B cell (primary cell): ENCODE measurements at regions not wholly inside any gene's neighbourhood (a gene's known extent, or its start where the extent isn't known, plus 50 kb on each side); places are given as distances from the start of the nearest gene placed in this dataset.

Source experiments
- ATAC-seq: fragments of 200-7000 bp; cut with Tn5 transposase; one replicate; pipeline ENCODE4 v1.10.0; 2021; ENCODE audit warnings: low read depth, mild to moderate bottlenecking, moderate number of reproducible peaks, moderate library complexity
- CTCF ChIA-PET: fragments of 350-600 bp; sonication (Branson Sonifier 250); formaldehyde crosslinking; loops from one replicate; lab custom pipeline; 2021; ENCODE audit warnings: antibody characterized with exemption, inconsistent platforms; lab: Charles Lee
- POLR2A ChIA-PET: fragments of 350-600 bp; sonication (Branson Sonifier 250); formaldehyde crosslinking; loops from one replicate; lab custom pipeline; 2021; ENCODE audit warnings: antibody characterized with exemption; lab: Charles Lee
- DNase-seq: peaks from one replicate; pipeline ENCODE4 v3.0.0; 2013
- H2AFZ ChIP-seq: 2 replicates; pipeline ENCODE4 v1.6.1; 2012; ENCODE audit warnings: mild to moderate bottlenecking, low read depth, low read length; ENCODE audit not compliant: insufficient read depth, poor library complexity, severe bottlenecking
- H3K27ac ChIP-seq, 2 donors: 1 replicate in 1 of 2; 2 replicates in 1 of 2; pipeline ENCODE4 v1.5.1; 2012 to 2013; ENCODE audit warnings: low read length in 2 of 2, mild to moderate bottlenecking in 2 of 2, moderate library complexity in 1 of 2
- H3K27me3 ChIP-seq, 4 experiments: fragments of 200-600 bp in 1 of 4; sonication (generic) in 1 of 4; replicated peaks in 1 of 4; 1 replicate in 2 of 4; 2 replicates in 2 of 4; pipeline versions ENCODE4 v1.6.1 to v1.7.0; 2013 to 2016; ENCODE audit warnings: low read length in 3 of 4, mild to moderate bottlenecking in 2 of 4, mixed read lengths in 1 of 4, moderate library complexity in 1 of 4; ENCODE audit not compliant: insufficient read depth in 4 of 4, control insufficient read depth in 3 of 4; ENCODE audit errors: control extremely low read depth in 1 of 4
- H3K36me3 ChIP-seq, 2 experiments: replicated peaks in 1 of 2; 1 replicate in 1 of 2; 2 replicates in 1 of 2; pipeline versions ENCODE4 v1.6.1 to v1.7.1; 2013; ENCODE audit warnings: low read length in 1 of 2; ENCODE audit not compliant: insufficient read depth in 2 of 2, control insufficient read depth in 1 of 2; ENCODE audit errors: control extremely low read depth in 1 of 2, extremely low read depth in 1 of 2
- H3K4me1 ChIP-seq, 2 donors: fragments of 200-600 bp in 1 of 2; sonication (generic) in 1 of 2; 1 replicate in 1 of 2; 2 replicates in 1 of 2; pipeline versions ENCODE4 v1.5.1 to v1.6.1; 2013 to 2017; ENCODE audit warnings: low read length in 2 of 2; ENCODE audit not compliant: control insufficient read depth in 2 of 2, insufficient read depth in 2 of 2
- H3K4me2 ChIP-seq: replicated peaks from 2 replicates; pipeline ENCODE3; 2012; ENCODE audit warnings: mild to moderate bottlenecking, low read depth, low read length; ENCODE audit not compliant: poor library complexity, severe bottlenecking
- H3K4me3 ChIP-seq, 5 experiments: fragments of 200-600 bp in 1 of 5; sonication (generic) in 1 of 5; 1 replicate in 3 of 5; 2 replicates in 2 of 5; pipeline versions ENCODE4 v1.5.1 to v1.7.0; 2011 to 2016; ENCODE audit warnings: low read length in 4 of 5, mild to moderate bottlenecking in 4 of 5, low read depth in 2 of 5, control low read depth in 1 of 5, moderate library complexity in 1 of 5; ENCODE audit not compliant: insufficient read depth in 1 of 5; ENCODE audit errors: control extremely low read depth in 1 of 5, extremely low read depth in 1 of 5
- H3K79me2 ChIP-seq: fragments of 200-600 bp; sonication (generic); one replicate; pipeline ENCODE4 v1.6.0; 2016; ENCODE audit warnings: low read length; ENCODE audit not compliant: control insufficient read depth, insufficient read depth
- H3K9ac ChIP-seq: fragments of 200-600 bp; sonication (generic); 2 replicates; pipeline ENCODE4 v1.6.1; 2017; ENCODE audit warnings: mild to moderate bottlenecking, low read length, moderate library complexity
- H3K9me3 ChIP-seq, 3 donors: one replicate each; pipeline versions ENCODE4 v1.6.1 to v1.7.1; 2013; ENCODE audit warnings: low read length in 2 of 3; ENCODE audit not compliant: control insufficient read depth in 2 of 3, insufficient read depth in 1 of 3; ENCODE audit errors: control extremely low read depth in 1 of 3
- H4K20me1 ChIP-seq: 2 replicates; pipeline ENCODE4 v1.6.0; 2012; ENCODE audit warnings: mild to moderate bottlenecking, low read length; ENCODE audit not compliant: insufficient read depth, control insufficient read depth, poor library complexity, severe bottlenecking
- H3K27ac Mint-ChIP-seq: one replicate; pipeline ENCODE4 v1.8.0; 2021; ENCODE audit warnings: mixed read lengths
- H3K27me3 Mint-ChIP-seq: one replicate; pipeline ENCODE4 v1.8.0; 2021; ENCODE audit warnings: mixed read lengths
- H3K4me1 Mint-ChIP-seq: one replicate; pipeline ENCODE4 v1.8.0; 2021; ENCODE audit warnings: mixed read lengths
- H3K4me3 Mint-ChIP-seq: one replicate; pipeline ENCODE4 v1.8.0; 2021; ENCODE audit warnings: mixed read lengths
- H3K9me3 Mint-ChIP-seq: one replicate; pipeline ENCODE4 v1.8.0; 2022; ENCODE audit warnings: mixed read lengths; ENCODE audit not compliant: insufficient read depth
- EZH2 ChIP-seq: IDR thresholded peaks from 2 replicates; pipeline ENCODE4 v1.6.1; 2012; ENCODE audit warnings: borderline replicate concordance, low read depth, mild to moderate bottlenecking, moderate library complexity, low read length; ENCODE audit not compliant: insufficient read depth, poor library complexity, severe bottlenecking
- WGBS: methylation state at CpG from one replicate; pipeline ENCODE4 v1.1.5; 2013; ENCODE audit warnings: missing lambda C conversion rate; ENCODE audit not compliant: insufficient coverage; 5-methylcytosine and 5-hydroxymethylcytosine counted together
- intact Hi-C: fragments of 100-400 bp; cut with micrococcal nuclease; formaldehyde crosslinking; loops from one replicate; pipeline ENCODE4 v1.10.0; 2022
- TF ChIP-seq, protein P1 (sequence below): fragments of 200-600 bp; IDR thresholded peaks from one replicate; pipeline ENCODE4 v1.8.0; 2022; ENCODE audit warnings: antibody characterized with exemption, mild to moderate bottlenecking

DNA sequence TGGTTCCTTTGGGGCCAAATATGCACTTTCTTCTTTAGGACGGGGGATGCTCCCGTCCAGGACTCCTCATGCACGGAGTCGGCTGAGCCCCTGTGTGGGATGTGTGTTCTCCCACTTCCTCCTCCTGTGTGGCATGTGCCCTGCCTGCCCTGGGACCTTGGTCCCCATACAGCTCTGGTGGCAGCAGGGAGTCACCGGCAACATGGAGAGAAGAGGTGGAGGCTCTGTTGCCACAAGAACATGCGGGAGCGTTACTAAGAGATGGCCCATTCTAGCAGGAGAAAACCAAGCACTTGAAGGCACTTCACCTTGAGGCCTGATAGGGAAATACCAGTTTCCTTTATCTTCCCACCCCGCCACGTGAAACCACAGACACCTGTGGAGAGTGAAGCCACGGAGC is 98.0 kb downstream of the DDX1 start:
- H3K27ac Mint-ChIP-seq, result no peak overlapping the region
- Histone ChIP-seq H3K9ac (no peak overlapping the region), H3K9me3 (no peaks in the 10 kb centered on the region), H3K79me2 (no peaks in the 10 kb centered on the region), H2AFZ (no peak overlapping the region), H3K4me3 (no peak overlapping the region), H3K36me3 (no peaks in the 10 kb centered on the region), H3K4me1 (no peaks in the 10 kb centered on the region), H4K20me1 (no peaks in the 10 kb centered on the region), H3K27me3 (no peaks in the 10 kb centered on the region), H3K27ac (no peak overlapping the region), H3K4me2 (no peak overlapping the region)
- H3K9me3 Mint-ChIP-seq, result no peaks in the 10 kb centered on the region
- no peak for TF ChIP-seq EZH2
- TF ChIP-seq, protein P1, sequence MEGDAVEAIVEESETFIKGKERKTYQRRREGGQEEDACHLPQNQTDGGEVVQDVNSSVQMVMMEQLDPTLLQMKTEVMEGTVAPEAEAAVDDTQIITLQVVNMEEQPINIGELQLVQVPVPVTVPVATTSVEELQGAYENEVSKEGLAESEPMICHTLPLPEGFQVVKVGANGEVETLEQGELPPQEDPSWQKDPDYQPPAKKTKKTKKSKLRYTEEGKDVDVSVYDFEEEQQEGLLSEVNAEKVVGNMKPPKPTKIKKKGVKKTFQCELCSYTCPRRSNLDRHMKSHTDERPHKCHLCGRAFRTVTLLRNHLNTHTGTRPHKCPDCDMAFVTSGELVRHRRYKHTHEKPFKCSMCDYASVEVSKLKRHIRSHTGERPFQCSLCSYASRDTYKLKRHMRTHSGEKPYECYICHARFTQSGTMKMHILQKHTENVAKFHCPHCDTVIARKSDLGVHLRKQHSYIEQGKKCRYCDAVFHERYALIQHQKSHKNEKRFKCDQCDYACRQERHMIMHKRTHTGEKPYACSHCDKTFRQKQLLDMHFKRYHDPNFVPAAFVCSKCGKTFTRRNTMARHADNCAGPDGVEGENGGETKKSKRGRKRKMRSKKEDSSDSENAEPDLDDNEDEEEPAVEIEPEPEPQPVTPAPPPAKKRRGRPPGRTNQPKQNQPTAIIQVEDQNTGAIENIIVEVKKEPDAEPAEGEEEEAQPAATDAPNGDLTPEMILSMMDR, result no peak
- DNase-seq (no peak), ATAC-seq (no peak)
- H3K4me1 Mint-ChIP-seq, result no peaks in the 10 kb centered on the region
- no peak overlapping the region for H3K4me3 Mint-ChIP-seq
- H3K27me3 Mint-ChIP-seq, result no peaks in the 10 kb centered on the region
- POLR2A ChIA-PET, result no interaction called here
- CTCF ChIA-PET, result no interaction called here
- intact Hi-C loops, result no loop called here
- WGBS, result 70% methylated on average over 8 of the region's 10 CpGs

GRCh38 chr2:15691586-15692310 is 100.1 kb downstream of the DDX1 start:
- Mint-ChIP-seq H3K9me3 (no peaks in the 10 kb centered on the region), H3K27me3 (no peaks in the 10 kb centered on the region), H3K4me3 (no peak overlapping the region), H3K4me1 (no peaks in the 10 kb centered on the region), H3K27ac (no peak overlapping the region)
- 84% methylated on average over 11 of the region's 12 CpGs for WGBS
- H3K27me3 ChIP-seq, result no peaks in the 10 kb centered on the region
- no peak overlapping the region for H3K4me2 ChIP-seq
- H3K4me1 ChIP-seq, result no peaks in the 10 kb centered on the region
- DNase-seq (no peak), ATAC-seq (no peak)
- H3K9me3 ChIP-seq, result no peaks in the 10 kb centered on the region
- intact Hi-C loops, result no loop called here
- H3K9ac ChIP-seq, result no peak overlapping the region
- no peak overlapping the region for H2AFZ ChIP-seq
- H3K27ac ChIP-seq, result no peak overlapping the region
- no peaks in the 10 kb centered on the region for H3K79me2 ChIP-seq
- no peaks in the 10 kb centered on the region for H4K20me1 ChIP-seq
- ChIA-PET POLR2A (no interaction called here), CTCF (no interaction called here)
- H3K36me3 ChIP-seq, result no peaks in the 10 kb centered on the region
- H3K4me3 ChIP-seq, result no peak overlapping the region
- TF ChIP-seq, protein P1, result no peak
